ENCODE measurements at regions not wholly inside any gene's neighbourhood (a gene's known extent, or its start where the extent isn't known, plus 50 kb on each side); places are given as distances from the start of the nearest gene placed in this dataset.

DNA sequence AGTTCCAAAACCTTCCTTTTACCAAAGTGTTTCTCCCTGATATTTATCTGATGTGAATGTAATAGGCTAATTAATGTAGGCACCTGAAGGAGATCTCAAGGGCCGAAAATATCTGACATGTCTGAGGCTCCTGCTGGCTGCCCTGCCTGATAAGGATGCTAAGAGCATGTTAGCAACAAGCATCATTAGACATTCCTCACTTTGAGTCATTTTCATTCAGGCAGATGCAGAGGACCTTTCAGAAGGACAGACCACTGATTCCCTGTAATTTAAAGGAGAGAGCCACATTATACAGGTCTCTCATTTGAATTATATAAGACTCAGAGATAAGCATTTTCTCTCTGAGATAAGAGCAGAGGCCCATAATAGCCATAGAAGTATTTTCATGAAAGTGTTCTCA is 222.4 kb upstream of the NCKAP5 start:
- Histone ChIP-seq H3K4me1 (no peaks in the 10 kb centered on the region), H3K27ac (no peak overlapping the region), H3K9me3 (peaks cover 0 to 20% (median 2%) of the 10 kb centered on the region in 3 donors), H3K27me3 (no peaks in the 10 kb centered on the region), H3K4me3 (no peak overlapping the region), H3K36me3 (no peaks in the 10 kb centered on the region)
- 100% methylated on average over 1 of the region's 1 CpG for WGBS, 2 donors (ENCODE audit: low coverage in 1 of 2)
- no peak for ATAC-seq
- TF ChIP-seq, protein P1, sequence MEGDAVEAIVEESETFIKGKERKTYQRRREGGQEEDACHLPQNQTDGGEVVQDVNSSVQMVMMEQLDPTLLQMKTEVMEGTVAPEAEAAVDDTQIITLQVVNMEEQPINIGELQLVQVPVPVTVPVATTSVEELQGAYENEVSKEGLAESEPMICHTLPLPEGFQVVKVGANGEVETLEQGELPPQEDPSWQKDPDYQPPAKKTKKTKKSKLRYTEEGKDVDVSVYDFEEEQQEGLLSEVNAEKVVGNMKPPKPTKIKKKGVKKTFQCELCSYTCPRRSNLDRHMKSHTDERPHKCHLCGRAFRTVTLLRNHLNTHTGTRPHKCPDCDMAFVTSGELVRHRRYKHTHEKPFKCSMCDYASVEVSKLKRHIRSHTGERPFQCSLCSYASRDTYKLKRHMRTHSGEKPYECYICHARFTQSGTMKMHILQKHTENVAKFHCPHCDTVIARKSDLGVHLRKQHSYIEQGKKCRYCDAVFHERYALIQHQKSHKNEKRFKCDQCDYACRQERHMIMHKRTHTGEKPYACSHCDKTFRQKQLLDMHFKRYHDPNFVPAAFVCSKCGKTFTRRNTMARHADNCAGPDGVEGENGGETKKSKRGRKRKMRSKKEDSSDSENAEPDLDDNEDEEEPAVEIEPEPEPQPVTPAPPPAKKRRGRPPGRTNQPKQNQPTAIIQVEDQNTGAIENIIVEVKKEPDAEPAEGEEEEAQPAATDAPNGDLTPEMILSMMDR (IDR thresholded peaks at IDR 0.05) = no peak
- TF ChIP-seq EP300 (IDR thresholded peaks at IDR 0.05) (no peak), POLR2A (IDR thresholded peaks at IDR 0.05) (no peak), POLR2AphosphoS5 (IDR thresholded peaks at IDR 0.05) (no peak)

DNA sequence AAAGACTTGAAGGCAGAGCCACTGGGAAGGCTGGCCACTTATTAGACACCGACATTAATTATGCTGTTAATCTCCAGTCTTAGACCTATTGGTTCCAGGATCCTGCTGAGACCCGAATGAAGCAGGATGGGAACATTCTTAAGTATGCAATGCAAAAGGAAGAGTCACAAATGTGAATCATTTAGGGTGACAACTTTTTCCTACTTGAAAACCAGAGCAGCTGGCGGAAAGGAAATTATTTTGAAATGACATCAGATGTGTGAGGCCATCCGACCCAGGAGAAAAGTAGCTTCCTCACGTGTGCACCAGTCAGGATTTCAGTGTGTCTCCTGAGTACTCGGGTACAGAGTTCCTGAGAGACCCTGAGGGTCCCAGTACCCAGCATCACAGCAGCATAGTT is 222.9 kb upstream of the NCKAP5 start:
- H3K4me3 ChIP-seq = no peak overlapping the region
- H3K27me3 ChIP-seq = no peaks in the 10 kb centered on the region
- H3K36me3 ChIP-seq = no peaks in the 10 kb centered on the region
- peaks cover 0 to 20% (median 2%) of the 10 kb centered on the region in 3 donors for H3K9me3 ChIP-seq
- 49 to 67% methylated on average over 6 of the region's 6 CpGs for WGBS, 2 donors (ENCODE audit: low coverage in 1 of 2)
- ATAC-seq = no peak
- TF ChIP-seq POLR2A (IDR thresholded peaks at IDR 0.05) (no peak), EP300 (IDR thresholded peaks at IDR 0.05) (no peak), POLR2AphosphoS5 (IDR thresholded peaks at IDR 0.05) (no peak)
- TF ChIP-seq, protein P1 (IDR thresholded peaks at IDR 0.05) = no peak
- no peak overlapping the region for H3K27ac ChIP-seq
- H3K4me1 ChIP-seq = no peaks in the 10 kb centered on the region

DNA sequence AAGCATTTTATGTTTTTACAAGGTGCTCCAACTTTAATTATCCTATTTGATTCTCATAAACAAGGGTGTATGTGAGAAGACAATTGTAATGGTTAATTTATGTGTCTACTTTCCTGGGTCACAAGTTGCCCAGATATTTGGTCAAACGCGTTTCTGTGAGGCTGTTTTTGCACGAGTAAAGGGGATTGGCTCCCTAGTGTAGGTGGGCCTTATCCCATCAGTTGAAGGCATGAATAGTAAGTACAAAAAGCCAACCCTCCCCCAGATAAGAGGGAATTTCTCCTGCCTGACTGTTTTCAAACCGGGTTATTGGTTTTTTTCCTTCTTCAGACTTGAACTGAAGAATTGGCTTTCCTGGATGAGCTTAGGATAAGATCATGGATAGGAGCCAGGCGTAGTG is 224.0 kb upstream of the NCKAP5 start:
- 80 to 84% methylated on average over 3 to 5 of the region's 5 CpGs for WGBS, 2 donors (ENCODE audit: low coverage in 1 of 2)
- no peaks in the 10 kb centered on the region for H3K4me1 ChIP-seq
- H3K9me3 ChIP-seq = peaks cover 0 to 20% (median 2%) of the 10 kb centered on the region in 3 donors
- H3K27ac ChIP-seq = no peak overlapping the region
- no peak for ATAC-seq
- TF ChIP-seq EP300 (IDR thresholded peaks at IDR 0.05) = no peak
- no peak for TF ChIP-seq POLR2A (IDR thresholded peaks at IDR 0.05)
- TF ChIP-seq, protein P1 (IDR thresholded peaks at IDR 0.05) = no peak
- TF ChIP-seq POLR2AphosphoS5 (IDR thresholded peaks at IDR 0.05) = no peak
- H3K27me3 ChIP-seq = no peaks in the 10 kb centered on the region
- H3K4me3 ChIP-seq = no peak overlapping the region
- no peaks in the 10 kb centered on the region for H3K36me3 ChIP-seq

DNA sequence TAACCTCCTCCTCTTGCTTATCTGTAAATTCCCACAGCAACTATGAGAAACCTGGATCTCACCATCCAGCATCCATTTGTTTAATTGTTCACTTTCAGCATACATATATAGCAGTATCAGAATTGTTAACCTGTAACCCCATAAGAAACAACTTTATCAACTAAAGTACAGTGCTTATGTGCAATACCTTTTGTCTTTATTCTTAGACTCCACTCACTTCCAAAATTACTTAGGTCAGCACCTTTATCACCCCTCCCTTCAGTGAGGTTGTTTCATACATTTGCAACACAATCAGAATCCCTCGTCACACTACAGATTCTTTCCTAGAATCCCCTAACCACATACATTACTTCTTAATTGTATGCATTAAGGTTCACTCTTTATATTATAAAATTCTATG is 225.9 kb upstream of the NCKAP5 start:
- Histone ChIP-seq H3K9me3 (peaks cover 1 to 20% (median 2%) of the 10 kb centered on the region in 3 donors), H3K27me3 (no peaks in the 10 kb centered on the region), H3K27ac (no peak overlapping the region), H3K4me1 (no peaks in the 10 kb centered on the region), H3K4me3 (no peak overlapping the region), H3K36me3 (no peaks in the 10 kb centered on the region)
- no peak for ATAC-seq
- WGBS, 2 donors (ENCODE audit: low coverage in 1 of 2) = 71 to 80% methylated on average over 1 of the region's 1 CpG
- TF ChIP-seq EP300 (IDR thresholded peaks at IDR 0.05) = no peak

DNA sequence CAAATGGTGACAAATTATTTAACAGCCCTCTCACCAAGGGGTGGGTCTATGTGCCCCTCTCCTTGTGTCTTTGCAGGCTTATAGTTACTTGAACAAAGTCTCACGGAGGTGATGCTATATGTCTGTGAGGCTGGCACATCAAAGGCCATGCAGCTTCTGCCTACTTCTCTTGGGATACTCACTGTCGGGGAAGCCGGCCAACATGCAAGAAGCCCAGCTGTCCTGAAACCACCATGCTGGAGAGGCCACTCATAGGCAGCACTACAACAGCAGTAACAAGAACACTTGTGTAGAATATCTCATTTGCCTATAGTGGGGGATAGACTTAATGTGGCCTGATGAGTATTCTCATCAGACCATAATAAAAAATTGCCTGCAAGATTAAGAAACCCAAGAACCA is 233.7 kb upstream of the NCKAP5 start:
- H3K9me3 ChIP-seq = peaks cover 0 to 1% (median 0%) of the 10 kb centered on the region in 3 donors
- WGBS, 2 donors (ENCODE audit: low coverage in 1 of 2) = 90% methylated on average over 3 of the region's 3 CpGs; no CpG with 5 or more reads in 1 of the 2 donors
- H3K36me3 ChIP-seq = no peaks in the 10 kb centered on the region
- TF ChIP-seq POLR2A (IDR thresholded peaks at IDR 0.05) (no peak), EP300 (IDR thresholded peaks at IDR 0.05) (no peak), POLR2AphosphoS5 (IDR thresholded peaks at IDR 0.05) (no peak)
- TF ChIP-seq, protein P1 (IDR thresholded peaks at IDR 0.05) = no peak
- H3K4me1 ChIP-seq = no peaks in the 10 kb centered on the region
- no peak overlapping the region for H3K4me3 ChIP-seq
- no peak for ATAC-seq
- H3K27ac ChIP-seq = no peak overlapping the region
- peaks cover 6% of the 10 kb centered on the region for H3K27me3 ChIP-seq

Measured in gastroesophageal sphincter (tissue), 4 donors.